A549 (cell line): ENCODE measurements at regions not wholly inside any gene's neighbourhood (a gene's known extent, or its start where the extent isn't known, plus 50 kb on each side); places are given as distances from the start of the nearest gene placed in this dataset.

Experiments
- ATAC-seq, 2 experiments: fragments of 200-7000 bp in 1 of 2; fragments of >200 bp in 1 of 2; cut with Nextera tagmentation in 1 of 2; cut with Tn5 transposase in 1 of 2; 3 replicates each; pipeline versions ENCODE4 v1.8.0 to v1.9.1; 2018 to 2020; ENCODE audit warnings: mild to moderate bottlenecking in 1 of 2, moderate library complexity in 1 of 2
- CTCF ChIA-PET: fragments of 300-600 bp; sonication (Branson Sonifier 250); formaldehyde crosslinking; extraction: SDS; loops from one replicate; lab custom pipeline; 2021; ENCODE audit warnings: antibody characterized with exemption, inconsistent platforms; lab: Yijun Ruan, JAX
- POLR2A ChIA-PET: fragments of 350-600 bp; formaldehyde crosslinking; extraction: SDS; loops from one replicate; lab custom pipeline; 2021; ENCODE audit warnings: antibody characterized with exemption, inconsistent platforms; lab: Yijun Ruan, JAX
- DNase-seq, 2 experiments: peaks; one replicate each; pipeline versions ENCODE4 v3.0.0 to v3.0.0-alpha.2; 2011 to 2016; ENCODE audit warnings: low read depth in 1 of 2, low spot score in 1 of 2
- FAIRE-seq: peaks from 2 replicates; lab custom pipeline; 2011; peaks lifted over from hg19 to GRCh38; lab: Jason Lieb, UNC
- H3K27ac ChIP-seq, 2 experiments: fragments of >200 bp; sonication (Bioruptor Twin); formaldehyde crosslinking; 3 replicates each; pipeline ENCODE4 v1.5.1; 2016 to 2017
- H3K4me1 ChIP-seq: fragments of >200 bp; sonication (Bioruptor Twin); formaldehyde crosslinking; 3 replicates; pipeline ENCODE4 v1.6.1; 2016
- H3K4me2 ChIP-seq: fragments of >200 bp; sonication (Bioruptor Twin); formaldehyde crosslinking; 3 replicates; pipeline ENCODE4 v1.6.1; 2016
- H3K4me3 ChIP-seq: fragments of >200 bp; sonication (Bioruptor Twin); formaldehyde crosslinking; 3 replicates; pipeline ENCODE4 v1.5.1; 2016
- H3K9me3 ChIP-seq: fragments of >200 bp; sonication (Bioruptor Twin); formaldehyde crosslinking; 3 replicates; pipeline ENCODE4 v1.6.1; 2016
- ATOH8 ChIP-seq: fragments of 250-450 bp; sonication (Bioruptor Pico); IDR thresholded peaks from 2 replicates; pipeline ENCODE4 v1.5.0; 2020; ENCODE audit warnings: low read depth, mild to moderate bottlenecking, moderate library complexity
- CBX2 ChIP-seq: fragments of 200-600 bp; sonication (generic); IDR thresholded peaks from 2 replicates; pipeline ENCODE4 v1.6.1; 2016; ENCODE audit warnings: low read depth, mild to moderate bottlenecking, borderline replicate concordance
- CBX8 ChIP-seq: fragments of 200-600 bp; sonication (generic); IDR thresholded peaks from 2 replicates; pipeline ENCODE4 v1.6.1; 2016
- CHD2 ChIP-seq: fragments of 150-350 bp; IDR thresholded peaks from 2 replicates; pipeline ENCODE4 v1.6.1; 2014; ENCODE audit warnings: low read length; ENCODE audit not compliant: partially characterized antibody
- CTCF ChIP-seq: fragments of >200 bp; sonication (Bioruptor Twin); formaldehyde crosslinking; IDR thresholded peaks from 3 replicates; pipeline ENCODE4 v1.5.1; 2016
- ELK1 ChIP-seq: fragments of 150-350 bp; IDR thresholded peaks from 2 replicates; pipeline ENCODE4 v1.6.1; 2014; ENCODE audit warnings: low read depth, mild to moderate bottlenecking, low read length
- EP300 ChIP-seq, 2 experiments: fragments of >200 bp; sonication (Bioruptor Twin); formaldehyde crosslinking; IDR thresholded peaks; 2 replicates in 1 of 2; 3 replicates in 1 of 2; pipeline ENCODE4 v1.6.1; 2016 to 2017
- HDAC2 ChIP-seq: fragments of 200-600 bp; sonication (generic); IDR thresholded peaks from 2 replicates; pipeline ENCODE4 v1.6.1; 2016
- HES2 ChIP-seq: fragments of >200 bp; sonication (Bioruptor Twin); formaldehyde crosslinking; IDR thresholded peaks from 2 replicates; pipeline ENCODE4 v1.6.1; 2016
- HMGXB4 ChIP-seq: fragments of 250-450 bp; sonication (Bioruptor Pico); IDR thresholded peaks from 2 replicates; pipeline ENCODE4 v1.5.0; 2021; ENCODE audit warnings: mild to moderate bottlenecking, moderate library complexity, borderline replicate concordance
- JUNB ChIP-seq: fragments of >200 bp; sonication (Bioruptor Twin); formaldehyde crosslinking; IDR thresholded peaks from 2 replicates; pipeline ENCODE4 v1.6.1; 2016
- MYC ChIP-seq: IDR thresholded peaks from 2 replicates; pipeline ENCODE4 v1.6.1; 2012; ENCODE audit warnings: mild to moderate bottlenecking, inconsistent platforms, low read length, improper control_type of control experiment, borderline replicate concordance
- TFCP2L1 ChIP-seq: fragments of 250-450 bp; sonication (Bioruptor Pico); IDR thresholded peaks from 2 replicates; pipeline ENCODE4 v1.5.0; 2021; ENCODE audit warnings: mild to moderate bottlenecking
- TP53 ChIP-seq: fragments of 250-450 bp; sonication (Bioruptor Pico); IDR thresholded peaks from 2 replicates; pipeline ENCODE4 v1.5.0; 2021; ENCODE audit warnings: mild to moderate bottlenecking, moderate library complexity
- USF2 ChIP-seq: fragments of 450-650 bp; IDR thresholded peaks from 2 replicates; pipeline ENCODE4 v1.6.1; 2014; ENCODE audit warnings: antibody characterized with exemption
- ZC3H11A ChIP-seq: fragments of 450-650 bp; IDR thresholded peaks from 2 replicates; pipeline ENCODE4 v1.6.1; 2014; ENCODE audit warnings: antibody characterized with exemption, mild to moderate bottlenecking
- ZSCAN20 ChIP-seq: fragments of 250-450 bp; sonication (Bioruptor Pico); IDR thresholded peaks from 2 replicates; pipeline ENCODE4 v1.8.0; 2022; ENCODE audit warnings: mild to moderate bottlenecking, moderate library complexity
- WGBS: methylation state at CpG from one replicate; pipeline ENCODE4 v1.1.6; 2017; ENCODE audit errors: missing lambda C conversion rate; 5-methylcytosine and 5-hydroxymethylcytosine counted together

GRCh38 chr18:69123421-69123820 lies 277.3 kb upstream of the DOK6 start:
- 0% methylated on average over 1 of the region's 1 CpG for WGBS
- no peaks in the 10 kb centered on the region for H3K9me3 ChIP-seq
- TF ChIP-seq ATOH8 (CRISPR knock-in tag) (no peak), HES2 (no peak), HDAC2 (no peak), USF2 (no peak), TP53 (CRISPR knock-in tag) (no peak), HMGXB4 (CRISPR knock-in tag) (no peak), CTCF (no peak), EP300 (IDR thresholded peaks at IDR 0.05) (no peak), MYC (no peak), CHD2 (no peak), ZC3H11A (no peak), ELK1 (no peak), CBX8 (no peak), TFCP2L1 (no peak), ZSCAN20 (CRISPR knock-in tag) (no peak), CBX2 (no peak), JUNB (no peak)
- H3K27ac ChIP-seq: no peak overlapping the region
- CTCF ChIA-PET: interaction anchor here (0.6 kb wide), 1 partner anchor 1371 kb away, joined by 3 read pairs; no protein-coding TSS in a partner anchor
- no peaks in the 10 kb centered on the region for H3K4me1 ChIP-seq
- no peak overlapping the region for H3K4me3 ChIP-seq
- ATAC-seq (no peak), FAIRE-seq (no peak), DNase-seq (no peak)
- no peak overlapping the region for H3K4me2 ChIP-seq
- POLR2A ChIA-PET: no interaction called here

GRCh38 chr18:69127873-69128500 lies 272.7 kb upstream of the DOK6 start:
- WGBS: 0% methylated on average over 3 of the region's 3 CpGs
- Histone ChIP-seq H3K4me1 (no peaks in the 10 kb centered on the region), H3K4me2 (no peak overlapping the region), H3K9me3 (no peaks in the 10 kb centered on the region), H3K27ac (no peak overlapping the region), H3K4me3 (no peak overlapping the region)
- no peak for DNase-seq
- no peak for ATAC-seq
- no peak for FAIRE-seq
- TF ChIP-seq ZC3H11A: no peak
- POLR2A ChIA-PET: no interaction called here
- CTCF ChIA-PET: no interaction called here
